ENCODE measurements at regions not wholly inside any gene's neighbourhood (a gene's known extent, or its start where the extent isn't known, plus 50 kb on each side); places are given as distances from the start of the nearest gene placed in this dataset.

DNA sequence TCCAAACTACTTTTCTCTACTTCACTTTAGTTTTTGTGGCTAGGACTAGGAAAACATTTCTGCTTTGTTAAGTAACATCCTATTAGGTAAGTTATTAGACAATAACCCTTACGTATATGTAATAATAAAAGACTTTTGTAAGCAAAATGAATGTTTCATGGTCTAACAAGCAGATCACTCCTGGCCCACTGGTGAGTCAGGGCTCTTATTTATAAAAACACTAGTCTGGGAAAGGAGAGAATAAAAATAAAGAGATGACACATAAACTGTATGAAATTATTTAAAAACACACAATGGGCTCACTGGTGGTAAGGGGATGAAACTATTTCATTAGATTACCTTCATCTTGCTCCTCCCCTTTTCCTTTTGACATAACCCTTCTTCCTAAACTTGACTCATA, 2212.2 kb upstream of the ACO1 start:
- H3K9me3 ChIP-seq: peaks cover 0 to 22% (median 5%) of the 10 kb centered on the region in 11 donors
- no peaks in the 10 kb centered on the region for H3K27me3 ChIP-seq
- no peak for TF ChIP-seq CTCF (IDR thresholded peaks at IDR 0.05)
- H3K36me3 ChIP-seq: no peaks in the 10 kb centered on the region
- H3K4me3 ChIP-seq: no peak overlapping the region
- intact Hi-C loops (cut with DNase I): no loop called here
- no peak overlapping the region for H3K27ac ChIP-seq
- H3K4me1 ChIP-seq: no peaks in the 10 kb centered on the region
- DNase-seq (no peak), ATAC-seq (no peak)
- 92 to 98% methylated on average over 1 of the region's 1 CpG for WGBS, 2 donors

GRCh38 chr9:30178610-30179009, 2205.8 kb upstream of the ACO1 start:
- DNase-seq: no peak
- intact Hi-C loops (cut with DNase I): no loop called here
- Histone ChIP-seq H3K27ac (no peak overlapping the region), H3K36me3 (no peaks in the 10 kb centered on the region), H3K4me1 (no peaks in the 10 kb centered on the region), H3K9me3 (peaks cover 0 to 12% (median 0%) of the 10 kb centered on the region in 11 donors), H3K27me3 (no peaks in the 10 kb centered on the region), H3K4me3 (no peak overlapping the region)
- no peak for TF ChIP-seq CTCF (IDR thresholded peaks at IDR 0.05)
- no peak for ATAC-seq

- H3K36me3 ChIP-seq: no peaks in the 10 kb centered on the region
- peaks cover 0 to 25% (median 6%) of the 10 kb centered on the region in 11 donors for H3K9me3 ChIP-seq
- ATAC-seq: no peak
- H3K4me3 ChIP-seq: no peak overlapping the region
- TF ChIP-seq CTCF (IDR thresholded peaks at IDR 0.05): no peak
- H3K27me3 ChIP-seq: no peaks in the 10 kb centered on the region
- intact Hi-C loops (cut with DNase I): loop anchor here in 1 of 10 donors (1.0 kb wide), 1 partner anchor 16 kb away; no protein-coding TSS in a partner anchor
- H3K27ac ChIP-seq: no peak overlapping the region
- no peak for DNase-seq
- H3K4me1 ChIP-seq: no peaks in the 10 kb centered on the region
- WGBS, 2 donors: 73 to 82% methylated on average over 6 of the region's 6 CpGs
Observed at GRCh38 chr9:30193421-30193820, 2191.0 kb upstream of the ACO1 start.

- no peak overlapping the region for H3K4me3 ChIP-seq
- WGBS, 2 donors: 56 to 72% methylated on average over 1 of the region's 1 CpG
- no peak for TF ChIP-seq CTCF (IDR thresholded peaks at IDR 0.05)
- no peak for DNase-seq
- H3K4me1 ChIP-seq: no peaks in the 10 kb centered on the region
- H3K27me3 ChIP-seq: no peaks in the 10 kb centered on the region
- intact Hi-C loops (cut with DNase I): no loop called here
- no peaks in the 10 kb centered on the region for H3K36me3 ChIP-seq
- H3K9me3 ChIP-seq: peaks cover 0 to 21% (median 0%) of the 10 kb centered on the region in 11 donors
- H3K27ac ChIP-seq: no peak overlapping the region
- ATAC-seq: no peak
Observed at GRCh38 chr9:30196941-30197340, 2187.5 kb upstream of the ACO1 start.

DNA sequence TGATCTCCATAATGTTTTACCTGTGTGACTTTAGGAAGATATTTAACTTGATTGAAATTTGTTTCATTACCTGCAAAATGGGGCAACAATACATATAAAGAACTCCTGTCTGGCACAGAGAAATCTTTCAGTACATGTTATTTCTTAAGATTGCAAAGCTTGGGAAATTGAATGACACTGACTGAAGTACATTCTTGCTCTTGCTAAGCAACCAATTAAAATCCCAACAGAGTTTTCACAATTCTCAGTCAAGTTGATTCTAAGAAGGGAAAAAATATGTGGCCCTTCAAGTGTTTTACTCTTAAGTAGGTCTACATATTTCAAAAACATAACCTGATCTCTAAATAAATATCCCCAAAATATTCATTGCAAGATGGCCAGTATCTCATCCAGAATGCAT, 2187.0 kb upstream of the ACO1 start:
- no peak for TF ChIP-seq CTCF (IDR thresholded peaks at IDR 0.05)
- no peaks in the 10 kb centered on the region for H3K36me3 ChIP-seq
- intact Hi-C loops (cut with DNase I): no loop called here
- ATAC-seq (no peak), DNase-seq (no peak)
- no peaks in the 10 kb centered on the region for H3K27me3 ChIP-seq
- no peak overlapping the region for H3K4me3 ChIP-seq
- no peak overlapping the region for H3K27ac ChIP-seq
- no peaks in the 10 kb centered on the region for H3K4me1 ChIP-seq
- H3K9me3 ChIP-seq: peaks cover 0 to 21% (median 0%) of the 10 kb centered on the region in 11 donors
